ENCODE measurements at regions not wholly inside any gene's neighbourhood (a gene's known extent, or its start where the extent isn't known, plus 50 kb on each side); places are given as distances from the start of the nearest gene placed in this dataset.

DNA sequence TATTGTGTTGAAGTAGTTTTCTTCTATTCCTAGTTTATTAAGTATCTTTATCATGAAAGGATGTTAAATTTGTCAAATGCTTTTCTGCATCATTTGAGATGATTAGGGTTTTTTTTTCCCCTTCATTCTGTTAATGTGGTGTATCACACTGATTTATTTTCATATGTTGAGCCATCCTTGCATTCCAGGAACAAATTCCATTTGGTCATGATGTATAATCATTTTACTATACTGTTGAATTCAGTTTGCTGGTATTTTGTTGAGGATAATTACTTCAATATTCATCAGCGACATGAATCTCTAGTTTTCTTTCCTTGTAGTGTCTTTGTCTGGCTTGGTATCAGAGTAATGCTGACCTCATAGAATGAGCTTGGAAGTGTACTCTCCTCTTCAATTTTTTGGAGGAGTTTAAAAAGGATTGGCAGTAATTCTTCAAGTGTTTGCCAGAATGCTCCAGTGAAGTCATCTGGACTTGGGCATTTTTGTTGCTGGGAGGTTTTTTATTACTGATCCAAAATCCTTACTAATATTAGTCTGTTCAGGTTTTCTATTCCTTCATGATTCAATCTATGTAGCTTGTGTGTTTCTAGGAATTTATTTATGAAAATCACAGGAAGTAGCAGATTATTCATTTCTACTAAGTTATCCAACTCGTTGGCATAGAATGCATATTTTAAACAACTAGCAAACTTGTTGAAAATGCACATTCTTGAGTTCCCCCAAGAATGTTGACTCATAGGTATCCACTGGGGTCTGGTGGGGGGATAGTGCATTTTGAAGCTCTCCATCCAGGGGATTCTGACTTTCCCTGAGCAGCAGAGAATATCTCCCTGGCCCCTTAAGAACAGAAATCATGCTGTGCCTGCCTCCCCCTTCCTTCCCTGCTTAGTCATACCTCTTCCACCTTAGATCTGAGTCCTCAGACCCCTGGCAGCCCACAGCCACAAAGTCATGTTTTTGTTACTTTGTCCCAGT, 187.1 kb downstream of the BMP7 start:
- RAD21 ChIA-PET (ENCODE audit: unreplicated experiment) = interaction anchor here (0.7 kb wide), 1 partner anchor 802 kb away, joined by 3 read pairs; no protein-coding TSS in a partner anchor
- no TSS peak for BruUV-seq (replicated peaks)
- ATAC-seq (no peak), FAIRE-seq (no peak), DNase-seq (ENCODE audit: low read depth, low spot score) (no peak)
- in situ Hi-C loops (cut with MboI) (loop anchor here (10.0 kb wide), 1 partner anchor 425 kb away; no protein-coding TSS in a partner anchor), intact Hi-C loops (cut with micrococcal nuclease; ENCODE audit: unreplicated experiment) (no loop called here)
- H3K9ac ChIP-seq (ENCODE audit: control insufficient read depth, insufficient read depth, low read length) = no peak overlapping the region
- POLR2A ChIA-PET = no interaction called here
- H3K27me3 ChIP-seq (replicated peaks in 1 of 2; ENCODE audit: control insufficient read depth in 2 of 2, insufficient read depth in 2 of 2, low read length in 1 of 2) = no peaks in the 10 kb centered on the region; a peak in 1 of 4 replicates
- CTCF ChIA-PET = interaction anchor here (1.3 kb wide), 1 partner anchor 267 kb away, joined by 3 read pairs; no protein-coding TSS in a partner anchor
- H3K4me2 ChIP-seq (ENCODE audit: control insufficient read depth, insufficient read depth) = no peak overlapping the region
- SMC1A ChIA-PET (ENCODE audit: uncharacterized antibody, unreplicated experiment) = no interaction called here
- H4K20me1 ChIP-seq (ENCODE audit: control insufficient read depth, insufficient read depth) = no peaks in the 10 kb centered on the region
- no peak overlapping the region for H2AFZ ChIP-seq (ENCODE audit: control insufficient read depth, low read depth, low read length)
- H3K36me3 ChIP-seq (ENCODE audit: control insufficient read depth in 2 of 2, insufficient read depth in 2 of 2, low read length in 1 of 2) = no peaks in the 10 kb centered on the region
- 46% methylated on average over 2 of the region's 2 CpGs for WGBS (ENCODE audit: insufficient coverage, insufficient replicate concordance, low lambda C conversion rate, missing lambda C conversion rate)
- H3K27ac ChIP-seq (ENCODE audit: control insufficient read depth, insufficient read depth) = no peak overlapping the region
- H3K9me3 ChIP-seq (replicated peaks; ENCODE audit: control insufficient read depth, insufficient read depth, low read length) = no peaks in the 10 kb centered on the region; the same call in 2 of the 3 replicates
- H3K4me3 ChIP-seq = no peak overlapping the region
- H3K4me1 ChIP-seq (ENCODE audit: control insufficient read depth, insufficient read depth, low read length) = no peaks in the 10 kb centered on the region
- TF ChIP-seq, protein P1, sequence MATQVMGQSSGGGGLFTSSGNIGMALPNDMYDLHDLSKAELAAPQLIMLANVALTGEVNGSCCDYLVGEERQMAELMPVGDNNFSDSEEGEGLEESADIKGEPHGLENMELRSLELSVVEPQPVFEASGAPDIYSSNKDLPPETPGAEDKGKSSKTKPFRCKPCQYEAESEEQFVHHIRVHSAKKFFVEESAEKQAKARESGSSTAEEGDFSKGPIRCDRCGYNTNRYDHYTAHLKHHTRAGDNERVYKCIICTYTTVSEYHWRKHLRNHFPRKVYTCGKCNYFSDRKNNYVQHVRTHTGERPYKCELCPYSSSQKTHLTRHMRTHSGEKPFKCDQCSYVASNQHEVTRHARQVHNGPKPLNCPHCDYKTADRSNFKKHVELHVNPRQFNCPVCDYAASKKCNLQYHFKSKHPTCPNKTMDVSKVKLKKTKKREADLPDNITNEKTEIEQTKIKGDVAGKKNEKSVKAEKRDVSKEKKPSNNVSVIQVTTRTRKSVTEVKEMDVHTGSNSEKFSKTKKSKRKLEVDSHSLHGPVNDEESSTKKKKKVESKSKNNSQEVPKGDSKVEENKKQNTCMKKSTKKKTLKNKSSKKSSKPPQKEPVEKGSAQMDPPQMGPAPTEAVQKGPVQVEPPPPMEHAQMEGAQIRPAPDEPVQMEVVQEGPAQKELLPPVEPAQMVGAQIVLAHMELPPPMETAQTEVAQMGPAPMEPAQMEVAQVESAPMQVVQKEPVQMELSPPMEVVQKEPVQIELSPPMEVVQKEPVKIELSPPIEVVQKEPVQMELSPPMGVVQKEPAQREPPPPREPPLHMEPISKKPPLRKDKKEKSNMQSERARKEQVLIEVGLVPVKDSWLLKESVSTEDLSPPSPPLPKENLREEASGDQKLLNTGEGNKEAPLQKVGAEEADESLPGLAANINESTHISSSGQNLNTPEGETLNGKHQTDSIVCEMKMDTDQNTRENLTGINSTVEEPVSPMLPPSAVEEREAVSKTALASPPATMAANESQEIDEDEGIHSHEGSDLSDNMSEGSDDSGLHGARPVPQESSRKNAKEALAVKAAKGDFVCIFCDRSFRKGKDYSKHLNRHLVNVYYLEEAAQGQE (IDR thresholded peaks at IDR 0.05; ENCODE audit: low read depth, low read length) = no peak
- TF ChIP-seq RBBP5 (conservative IDR thresholded peaks at IDR 0.05) (no peak), POU2F2 (IDR thresholded peaks at IDR 0.05; ENCODE audit: borderline replicate concordance, low read depth, low read length) (no peak)
- no peaks in the 10 kb centered on the region for H3K79me2 ChIP-seq (ENCODE audit: control insufficient read depth, insufficient read depth, low read length)
